ENCODE measurements at regions not wholly inside any gene's neighbourhood (a gene's known extent, or its start where the extent isn't known, plus 50 kb on each side); places are given as distances from the start of the nearest gene placed in this dataset.

DNA sequence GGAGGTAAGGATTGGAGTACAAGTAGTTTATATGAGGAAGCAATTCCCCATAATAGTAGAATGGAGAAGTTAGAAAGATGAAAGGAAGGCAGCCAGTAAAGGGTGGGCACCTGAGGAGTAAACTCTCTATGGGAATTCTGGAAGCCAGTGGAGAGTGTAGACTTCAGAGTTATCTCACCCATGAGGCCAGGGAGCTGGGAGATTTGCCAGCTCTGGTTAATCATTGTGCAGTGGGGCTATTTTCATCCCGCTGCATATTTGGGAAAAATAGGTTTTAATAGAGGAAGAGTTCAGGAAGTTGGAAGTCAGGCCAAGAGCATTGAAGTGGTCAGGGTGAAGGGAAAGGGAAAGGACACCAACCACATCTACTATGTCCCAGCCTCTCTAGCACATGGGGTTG lies 242.3 kb upstream of the BRINP1 start:
- H3K9me3 ChIP-seq = no peaks in the 10 kb centered on the region
- intact Hi-C loops (cut with DNase I; ENCODE audit: low total_unique reads) = no loop called here
- H3K27ac ChIP-seq = no peak overlapping the region
- no peak for DNase-seq
- H3K4me3 ChIP-seq = no peak overlapping the region
- H3K36me3 ChIP-seq = no peaks in the 10 kb centered on the region
- H3K27me3 ChIP-seq = no peaks in the 10 kb centered on the region
- H3K4me1 ChIP-seq = no peaks in the 10 kb centered on the region
- TF ChIP-seq, protein P1, sequence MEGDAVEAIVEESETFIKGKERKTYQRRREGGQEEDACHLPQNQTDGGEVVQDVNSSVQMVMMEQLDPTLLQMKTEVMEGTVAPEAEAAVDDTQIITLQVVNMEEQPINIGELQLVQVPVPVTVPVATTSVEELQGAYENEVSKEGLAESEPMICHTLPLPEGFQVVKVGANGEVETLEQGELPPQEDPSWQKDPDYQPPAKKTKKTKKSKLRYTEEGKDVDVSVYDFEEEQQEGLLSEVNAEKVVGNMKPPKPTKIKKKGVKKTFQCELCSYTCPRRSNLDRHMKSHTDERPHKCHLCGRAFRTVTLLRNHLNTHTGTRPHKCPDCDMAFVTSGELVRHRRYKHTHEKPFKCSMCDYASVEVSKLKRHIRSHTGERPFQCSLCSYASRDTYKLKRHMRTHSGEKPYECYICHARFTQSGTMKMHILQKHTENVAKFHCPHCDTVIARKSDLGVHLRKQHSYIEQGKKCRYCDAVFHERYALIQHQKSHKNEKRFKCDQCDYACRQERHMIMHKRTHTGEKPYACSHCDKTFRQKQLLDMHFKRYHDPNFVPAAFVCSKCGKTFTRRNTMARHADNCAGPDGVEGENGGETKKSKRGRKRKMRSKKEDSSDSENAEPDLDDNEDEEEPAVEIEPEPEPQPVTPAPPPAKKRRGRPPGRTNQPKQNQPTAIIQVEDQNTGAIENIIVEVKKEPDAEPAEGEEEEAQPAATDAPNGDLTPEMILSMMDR (IDR thresholded peaks at IDR 0.05) = no peak

DNA sequence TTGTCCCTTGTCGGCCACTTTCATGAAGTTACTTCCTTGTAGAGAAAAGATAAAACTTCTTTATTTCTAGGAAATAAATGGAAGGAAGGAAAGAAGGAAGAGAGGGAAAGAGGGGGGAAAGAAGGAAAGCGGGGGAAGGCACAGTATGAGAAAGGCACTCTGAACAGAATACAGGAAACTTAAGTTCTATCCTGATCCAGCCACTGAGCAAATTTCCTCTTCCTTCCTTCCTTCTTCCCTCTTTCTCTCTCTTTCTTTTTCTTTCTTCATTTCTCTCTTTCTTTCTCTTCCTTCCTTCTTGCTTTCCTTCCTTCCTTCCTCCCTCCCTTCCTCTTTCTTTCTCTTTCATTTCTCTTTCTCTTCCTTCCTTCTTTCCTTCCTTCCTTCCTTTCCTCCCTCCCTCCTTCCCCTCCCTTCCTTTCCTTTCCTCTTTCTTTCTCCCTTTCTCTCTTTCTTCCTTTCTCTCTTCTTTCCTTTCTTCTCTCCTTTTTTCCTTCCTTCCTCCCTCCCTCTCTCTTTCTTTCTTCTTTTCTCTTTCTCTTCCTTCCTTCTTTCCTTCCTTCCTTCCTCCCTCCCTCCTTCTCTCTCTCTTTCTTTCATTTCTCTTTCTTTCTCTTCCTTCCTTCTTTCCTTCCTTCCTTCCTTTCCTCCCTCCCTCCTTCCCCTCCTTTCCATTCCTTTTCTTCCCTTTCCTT lies 240.2 kb upstream of the BRINP1 start:
- Histone ChIP-seq H3K9me3 (no peaks in the 10 kb centered on the region), H3K27ac (no peak overlapping the region), H3K4me1 (no peaks in the 10 kb centered on the region), H3K4me3 (no peak overlapping the region), H3K36me3 (no peaks in the 10 kb centered on the region), H3K27me3 (no peaks in the 10 kb centered on the region)
- TF ChIP-seq, protein P1 (IDR thresholded peaks at IDR 0.05) = no peak
- intact Hi-C loops (cut with DNase I; ENCODE audit: low total_unique reads) = no loop called here
- no peak for DNase-seq

DNA sequence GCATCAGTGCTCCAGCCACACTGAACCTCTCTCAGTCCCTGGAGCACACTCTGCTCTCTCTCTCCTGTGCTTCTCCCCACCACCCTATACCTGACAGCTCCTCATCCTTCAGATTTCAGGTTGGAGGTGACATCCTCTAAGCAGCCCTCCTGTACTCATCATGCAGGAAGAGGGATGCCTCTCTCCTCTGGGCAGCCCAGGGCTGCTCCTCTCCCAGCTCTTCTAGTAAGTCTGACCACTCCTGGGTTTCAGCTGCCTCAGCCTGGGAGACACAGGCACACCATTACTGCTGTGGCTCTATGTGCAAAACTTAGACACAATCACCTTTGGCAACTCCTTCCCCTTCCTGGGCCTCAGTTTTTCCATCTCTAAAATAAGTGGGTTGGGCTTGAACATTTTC lies 232.4 kb upstream of the BRINP1 start:
- no peak overlapping the region for H3K27ac ChIP-seq
- no peaks in the 10 kb centered on the region for H3K4me1 ChIP-seq
- no peaks in the 10 kb centered on the region for H3K9me3 ChIP-seq
- TF ChIP-seq, protein P1 (IDR thresholded peaks at IDR 0.05) = no peak
- H3K27me3 ChIP-seq = no peaks in the 10 kb centered on the region
- H3K4me3 ChIP-seq = no peak overlapping the region
- H3K36me3 ChIP-seq = no peaks in the 10 kb centered on the region
- no peak for DNase-seq
- intact Hi-C loops (cut with DNase I; ENCODE audit: low total_unique reads) = no loop called here

DNA sequence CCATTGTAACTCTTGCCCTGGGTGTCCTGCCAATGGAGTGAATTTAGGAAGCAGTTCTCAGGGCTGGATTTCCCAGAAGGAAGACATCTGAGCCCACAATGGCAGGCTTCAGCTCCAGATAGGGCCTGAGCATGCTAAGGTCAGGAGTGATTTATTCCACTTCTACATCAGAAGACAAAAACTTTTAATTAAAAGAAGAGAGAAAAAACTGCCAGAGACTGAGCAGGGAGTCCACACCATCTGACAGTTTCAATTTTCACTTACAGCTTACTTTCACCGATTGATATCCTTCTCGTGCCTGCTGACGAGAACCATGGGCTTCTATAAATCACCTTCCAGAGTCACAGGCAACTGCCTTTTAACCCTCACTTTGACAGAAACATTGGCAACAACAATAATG lies 228.3 kb upstream of the BRINP1 start:
- H3K27me3 ChIP-seq = no peaks in the 10 kb centered on the region
- TF ChIP-seq, protein P1 (IDR thresholded peaks at IDR 0.05) = no peak
- H3K4me3 ChIP-seq = no peak overlapping the region
- H3K27ac ChIP-seq = no peak overlapping the region
- no peak for DNase-seq
- intact Hi-C loops (cut with DNase I; ENCODE audit: low total_unique reads) = no loop called here
- no peaks in the 10 kb centered on the region for H3K9me3 ChIP-seq
- H3K36me3 ChIP-seq = no peaks in the 10 kb centered on the region
- no peaks in the 10 kb centered on the region for H3K4me1 ChIP-seq

DNA sequence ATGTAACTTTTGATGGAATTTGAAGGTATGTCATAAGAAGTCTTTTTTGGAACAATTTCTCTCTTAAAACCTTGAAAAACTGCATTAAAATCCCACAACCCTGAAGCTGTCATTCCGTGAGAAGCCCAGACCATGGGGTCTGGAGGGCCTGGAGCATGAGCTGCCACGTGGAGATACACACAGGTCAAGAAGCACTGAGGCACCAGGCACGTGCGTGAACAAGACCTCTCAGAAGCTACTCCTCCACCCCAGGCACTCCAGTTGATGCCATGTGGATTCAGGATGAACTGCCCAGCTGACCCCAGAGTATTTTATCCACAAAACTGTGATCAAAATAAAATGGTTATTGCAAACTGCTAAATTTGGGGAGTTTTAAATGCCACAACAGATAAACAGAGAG lies 227.5 kb upstream of the BRINP1 start:
- H3K4me3 ChIP-seq = no peak overlapping the region
- no peak for DNase-seq

More for the DNA sequence above, 227.5 kb upstream of the BRINP1 start:
- Histone ChIP-seq H3K9me3 (no peaks in the 10 kb centered on the region), H3K27me3 (no peaks in the 10 kb centered on the region), H3K36me3 (no peaks in the 10 kb centered on the region), H3K27ac (no peak overlapping the region), H3K4me1 (no peaks in the 10 kb centered on the region)
- intact Hi-C loops (cut with DNase I; ENCODE audit: low total_unique reads) = no loop called here
- TF ChIP-seq, protein P1 (IDR thresholded peaks at IDR 0.05) = no peak
